Gastroesophageal sphincter (tissue), 3 donors: ENCODE measurements at regions not wholly inside any gene's neighbourhood (a gene's known extent, or its start where the extent isn't known, plus 50 kb on each side); places are given as distances from the start of the nearest gene placed in this dataset.

ENCODE experiments used
- CTCF ChIP-seq, 4 experiments: fragments of 200-600 bp in 2 of 4; fragments of 450-650 bp in 2 of 4; sonication (generic) in 1 of 4; IDR thresholded peaks; one replicate each; pipeline ENCODE4 v1.5.1; 2017 to 2019; ENCODE audit warnings: antibody characterized with exemption in 4 of 4, mild to moderate bottlenecking in 2 of 4, moderate library complexity in 2 of 4
- POLR2A ChIP-seq, 2 donors: fragments of 450-650 bp; IDR thresholded peaks; one replicate each; pipeline ENCODE4 v1.6.1; 2017; ENCODE audit warnings: antibody characterized with exemption in 2 of 2, mild to moderate bottlenecking in 2 of 2, moderate library complexity in 1 of 2
- POLR2AphosphoS5 ChIP-seq: sonication (generic); formaldehyde crosslinking; IDR thresholded peaks from one replicate; pipeline ENCODE4 v1.6.1; 2017; ENCODE audit warnings: antibody characterized with exemption

GRCh38 chr6:90347411-90347851 is 50.8 kb upstream of the BACH2 start:
- no peak for TF ChIP-seq CTCF (IDR thresholded peaks at IDR 0.05)
- TF ChIP-seq POLR2A (IDR thresholded peaks at IDR 0.05) = no peak
- TF ChIP-seq POLR2AphosphoS5 = no peak
